Ectodermal cell (in vitro differentiated cells): ENCODE measurements at regions not wholly inside any gene's neighbourhood (a gene's known extent, or its start where the extent isn't known, plus 50 kb on each side); places are given as distances from the start of the nearest gene placed in this dataset.
"Not testable (repeated sequence)": the region's sequence is repeated elsewhere in the genome, so short reads cannot be mapped to it uniquely, and the experiment has no call there.

Source experiments
- H3K27ac ChIP-seq: 2 replicates; pipeline ENCODE4 v1.7.0; 2013; ENCODE audit warnings: mild to moderate bottlenecking, low read depth, low read length; ENCODE audit not compliant: insufficient read depth, poor library complexity, severe bottlenecking
- H3K27me3 ChIP-seq: 2 replicates; pipeline ENCODE4 v1.7.0; 2013; ENCODE audit warnings: mild to moderate bottlenecking, low read length; ENCODE audit not compliant: insufficient read depth, control insufficient read depth, poor library complexity, severe bottlenecking
- H3K36me3 ChIP-seq: one replicate; pipeline ENCODE4 v1.7.0; 2013; ENCODE audit warnings: low read length; ENCODE audit not compliant: control insufficient read depth, insufficient read depth
- H3K4me1 ChIP-seq: one replicate; pipeline ENCODE4 v1.7.0; 2013; ENCODE audit warnings: low read length; ENCODE audit not compliant: control insufficient read depth, insufficient read depth
- H3K4me3 ChIP-seq: 2 replicates; pipeline ENCODE4 v1.7.0; 2013; ENCODE audit warnings: low read depth, low read length, control low read depth; ENCODE audit not compliant: insufficient read depth
- H3K9me3 ChIP-seq: 2 replicates; pipeline ENCODE4 v1.7.0; 2013; ENCODE audit warnings: mild to moderate bottlenecking, low read length, moderate library complexity; ENCODE audit not compliant: control insufficient read depth
- WGBS, 2 experiments: methylation state at CpG; one replicate each; pipeline ENCODE4 v1.1.7; 2013; ENCODE audit warnings: missing lambda C conversion rate in 2 of 2; 5-methylcytosine and 5-hydroxymethylcytosine counted together

DNA sequence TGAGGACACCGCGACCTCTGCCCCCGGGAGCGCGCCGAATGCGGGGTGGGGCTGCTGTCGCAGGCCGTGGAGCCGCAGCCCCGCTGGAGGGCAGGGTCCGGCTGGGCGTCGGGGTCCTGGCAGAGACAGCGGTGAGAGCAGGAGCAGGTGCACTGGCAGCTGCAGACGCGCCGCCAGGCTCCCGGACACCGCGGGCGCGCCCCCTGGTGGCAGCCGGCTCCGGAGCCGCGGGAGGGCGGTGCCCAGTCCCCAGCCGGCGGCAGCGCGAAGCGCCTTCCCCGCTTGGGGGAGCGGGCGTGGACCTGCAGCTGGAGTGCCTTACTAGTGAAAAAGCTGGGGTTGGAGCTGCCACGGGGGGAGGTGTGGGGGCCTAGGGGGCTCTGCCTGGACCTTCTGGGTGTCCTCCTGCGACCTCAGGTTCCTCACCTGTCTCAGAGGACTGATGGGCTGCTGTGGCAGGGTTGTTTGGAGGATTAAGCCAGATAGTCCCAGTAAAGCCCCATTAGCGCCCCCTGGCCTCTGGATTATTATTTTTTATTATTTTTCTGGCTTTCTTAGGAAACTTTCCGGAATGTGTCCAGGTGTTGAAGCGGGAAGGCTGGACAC, 274.2 kb downstream of the CCDC74A start:
- H3K9me3 ChIP-seq, H3K27me3 ChIP-seq, H3K4me1 ChIP-seq, H3K36me3 ChIP-seq, H3K27ac ChIP-seq: not testable (repeated sequence)
- peak overlapping the region; percentile 46 for H3K4me3 ChIP-seq
- 2 to 3% methylated on average over 39 to 40 of the region's 41 CpGs for WGBS, 2 experiments

DNA sequence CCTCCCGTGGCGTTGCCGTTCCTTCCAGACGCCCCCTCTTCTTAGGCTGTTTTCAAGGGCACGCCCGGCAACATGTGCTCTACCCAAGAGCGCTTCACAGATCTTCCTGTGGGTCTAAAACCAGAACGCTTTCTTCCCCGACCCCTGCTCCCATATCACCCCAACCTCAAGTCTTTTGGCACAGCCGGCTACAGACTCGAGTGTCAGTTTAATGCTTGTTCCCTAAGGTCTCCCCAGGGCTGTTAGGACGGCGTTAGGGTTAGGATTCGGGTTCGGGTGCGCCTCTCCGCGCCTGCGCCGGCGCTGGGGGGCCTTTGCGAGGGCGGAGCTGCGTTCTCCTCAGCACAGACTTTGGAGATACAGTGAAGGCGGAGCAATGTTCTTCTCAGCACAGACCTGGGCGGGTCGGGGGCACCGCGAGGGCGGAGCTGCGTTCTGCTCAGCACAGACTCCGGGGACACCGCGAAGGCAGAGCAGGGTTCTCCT, 274.7 kb downstream of the CCDC74A start:
- not testable (repeated sequence) for H3K27me3 ChIP-seq, H3K4me1 ChIP-seq, H3K27ac ChIP-seq, H3K9me3 ChIP-seq, H3K36me3 ChIP-seq
- WGBS, 2 experiments, result 1 to 2% methylated on average over 30 to 34 of the region's 34 CpGs
- peak overlapping the region; percentile 46 for H3K4me3 ChIP-seq

DNA sequence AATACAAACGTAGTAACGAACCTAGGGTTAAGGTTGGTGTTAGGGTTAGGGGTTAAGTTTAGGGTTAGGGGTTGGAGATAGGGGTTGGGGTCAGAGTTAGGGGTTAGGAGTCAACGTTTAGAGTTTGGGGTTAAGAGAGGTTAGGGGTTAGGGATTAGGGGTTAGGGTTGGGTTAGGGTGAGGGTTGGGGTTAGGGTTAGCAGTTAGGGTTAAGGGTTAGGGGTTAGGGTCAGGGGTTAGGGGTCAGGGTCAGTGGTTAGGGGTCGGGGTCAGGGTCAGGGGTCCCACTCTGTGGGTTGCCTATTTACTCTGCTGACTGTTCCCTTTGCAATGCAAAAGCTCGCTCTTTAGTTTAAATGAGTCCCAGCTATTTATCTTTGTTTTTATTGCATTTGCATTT, 275.5 kb downstream of the CCDC74A start:
- not testable (repeated sequence) for H3K4me3 ChIP-seq, H3K27me3 ChIP-seq, H3K4me1 ChIP-seq, H3K9me3 ChIP-seq, H3K27ac ChIP-seq, H3K36me3 ChIP-seq
- WGBS, 2 experiments, result 89 to 91% methylated on average over 4 to 5 of the region's 5 CpGs

DNA sequence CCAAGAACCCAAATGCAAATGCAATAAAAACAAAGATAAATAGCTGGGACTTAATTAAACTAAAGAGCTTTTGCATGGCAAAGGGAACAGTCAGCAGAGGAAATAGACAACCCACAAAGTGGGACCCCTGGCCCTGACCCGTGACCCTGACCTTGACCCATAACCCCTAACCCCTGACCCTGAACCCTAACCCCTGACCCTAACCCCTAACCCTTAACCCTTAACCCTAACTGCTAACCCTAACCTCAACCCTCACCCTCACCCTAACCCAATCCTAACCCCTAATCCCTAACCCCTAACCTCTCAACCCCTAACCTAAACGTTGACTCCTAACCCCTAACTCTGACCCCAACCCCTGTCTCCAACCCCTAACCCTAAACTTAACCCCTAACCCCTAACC, 284.9 kb downstream of the CCDC74A start:
- not testable (repeated sequence) for H3K27ac ChIP-seq, H3K36me3 ChIP-seq, H3K4me3 ChIP-seq, H3K9me3 ChIP-seq, H3K4me1 ChIP-seq, H3K27me3 ChIP-seq
- 70 to 89% methylated on average over 2 of the region's 2 CpGs for WGBS, 2 experiments

DNA sequence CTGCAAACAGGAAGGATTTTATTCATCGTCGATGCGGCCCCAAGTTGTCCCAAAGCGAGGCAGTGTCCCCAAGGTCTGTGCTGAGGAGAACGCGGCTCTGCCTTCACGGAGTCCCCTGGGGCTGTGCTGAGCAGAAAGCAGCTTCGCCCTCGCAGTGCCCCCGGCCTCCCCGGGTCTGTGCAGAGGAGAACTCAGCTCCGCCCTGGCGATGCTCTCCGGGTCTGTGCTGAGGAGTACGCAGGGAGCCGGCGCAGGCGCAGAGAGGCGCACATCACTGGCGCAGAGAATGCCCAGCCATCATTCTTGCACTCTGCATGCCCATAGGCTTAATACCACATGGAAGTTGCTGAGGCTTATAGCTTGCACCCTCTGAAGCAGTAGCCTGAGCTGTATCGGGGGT, 285.7 kb downstream of the CCDC74A start:
- not testable (repeated sequence) for H3K27ac ChIP-seq, H3K4me3 ChIP-seq, H3K36me3 ChIP-seq, H3K9me3 ChIP-seq, H3K27me3 ChIP-seq, H3K4me1 ChIP-seq
- 96% methylated on average over 21 of the region's 21 CpGs for WGBS, 2 experiments

DNA sequence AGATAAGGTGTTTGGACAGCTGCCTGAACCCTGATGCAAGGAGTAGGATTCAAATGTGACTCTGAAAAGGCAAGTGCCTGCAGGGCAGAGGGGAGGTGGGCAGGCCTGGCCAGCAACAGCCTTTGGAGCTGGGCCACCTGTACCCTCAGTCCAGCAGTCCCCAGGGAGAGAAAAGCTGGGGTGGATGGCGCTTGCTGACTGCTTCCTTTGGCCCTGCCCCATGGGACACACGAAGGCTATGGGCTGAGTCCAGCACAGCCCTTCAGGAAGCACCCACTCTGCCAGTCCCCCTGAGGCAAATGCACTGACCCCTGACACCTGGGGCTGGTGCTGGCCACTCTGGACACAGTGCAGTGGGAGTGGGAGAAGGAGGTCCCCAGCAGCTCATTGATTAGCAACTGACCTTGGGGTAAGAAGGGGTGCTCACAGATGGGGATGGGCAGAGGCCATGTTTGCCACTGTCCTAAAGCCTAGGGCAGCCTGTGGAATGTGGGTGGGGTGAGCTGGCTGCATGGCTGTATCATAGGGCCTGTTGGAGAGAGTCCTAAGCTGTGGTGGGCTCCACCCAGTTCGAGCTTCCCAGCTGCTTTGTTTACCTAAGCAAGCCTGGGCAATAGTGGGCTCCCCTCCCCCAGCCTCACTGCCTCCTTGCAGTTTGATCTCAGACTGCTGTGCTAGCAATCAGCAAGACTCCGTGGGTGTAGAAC, 290.7 kb downstream of the CCDC74A start:
- H3K36me3 ChIP-seq, H3K27ac ChIP-seq: not testable (repeated sequence)
- WGBS, 2 experiments, result 82 to 89% methylated on average over 4 of the region's 4 CpGs

DNA sequence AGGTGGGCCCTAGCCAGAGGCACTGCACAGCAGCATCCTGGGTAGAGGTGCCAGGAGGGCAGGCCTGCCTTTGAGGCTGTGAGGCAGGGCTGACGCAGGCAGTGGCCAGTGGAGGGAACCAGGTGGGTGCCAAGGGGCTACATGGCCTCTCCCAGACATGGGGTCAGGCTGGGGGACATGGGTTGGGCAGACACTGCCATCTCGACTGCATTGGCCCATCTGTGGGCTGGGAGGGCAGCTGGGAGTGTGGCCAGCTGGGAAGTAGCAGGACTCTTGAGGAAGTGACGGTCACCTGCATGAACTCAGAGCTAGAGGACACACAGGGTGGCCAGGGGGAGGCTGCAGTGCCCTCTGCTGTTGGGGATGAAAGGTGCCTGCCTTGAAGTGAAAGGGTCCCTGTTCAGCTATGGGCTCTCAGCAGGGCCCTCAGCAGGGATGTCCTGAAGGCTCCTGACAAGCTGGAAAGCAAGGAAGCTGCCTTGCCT, 294.6 kb downstream of the CCDC74A start:
- not testable (repeated sequence) for H3K4me1 ChIP-seq, H3K36me3 ChIP-seq, H3K27me3 ChIP-seq, H3K4me3 ChIP-seq, H3K27ac ChIP-seq, H3K9me3 ChIP-seq
- 82 to 92% methylated on average over 3 of the region's 3 CpGs for WGBS, 2 experiments

More for the DNA sequence above, 290.7 kb downstream of the CCDC74A start:
- not testable (repeated sequence) for H3K27me3 ChIP-seq, H3K4me3 ChIP-seq, H3K9me3 ChIP-seq, H3K4me1 ChIP-seq

DNA sequence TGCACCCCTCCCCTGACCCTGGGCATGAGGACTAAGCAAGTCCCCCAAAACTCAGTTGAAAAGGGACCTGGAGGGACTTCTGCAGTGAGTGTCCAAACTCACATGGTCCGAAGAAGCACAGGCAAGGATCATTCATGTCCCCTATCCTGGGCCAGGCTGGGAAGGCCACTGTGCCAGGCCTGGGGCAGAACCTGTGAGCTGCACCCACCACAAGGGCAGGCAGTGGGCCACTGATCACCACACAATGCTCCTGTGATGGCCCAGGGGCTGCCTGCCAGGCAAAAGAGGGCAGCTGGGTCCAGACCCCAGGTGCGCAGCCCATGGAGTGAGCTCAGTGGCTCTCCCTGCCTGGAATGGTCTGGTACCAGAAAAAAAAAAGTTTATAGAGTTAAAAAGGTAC, 295.4 kb downstream of the CCDC74A start:
- not testable (repeated sequence) for H3K4me3 ChIP-seq, H3K27me3 ChIP-seq, H3K4me1 ChIP-seq, H3K27ac ChIP-seq, H3K9me3 ChIP-seq, H3K36me3 ChIP-seq
- 57 to 97% methylated on average over 1 to 2 of the region's 2 CpGs for WGBS, 2 experiments

DNA sequence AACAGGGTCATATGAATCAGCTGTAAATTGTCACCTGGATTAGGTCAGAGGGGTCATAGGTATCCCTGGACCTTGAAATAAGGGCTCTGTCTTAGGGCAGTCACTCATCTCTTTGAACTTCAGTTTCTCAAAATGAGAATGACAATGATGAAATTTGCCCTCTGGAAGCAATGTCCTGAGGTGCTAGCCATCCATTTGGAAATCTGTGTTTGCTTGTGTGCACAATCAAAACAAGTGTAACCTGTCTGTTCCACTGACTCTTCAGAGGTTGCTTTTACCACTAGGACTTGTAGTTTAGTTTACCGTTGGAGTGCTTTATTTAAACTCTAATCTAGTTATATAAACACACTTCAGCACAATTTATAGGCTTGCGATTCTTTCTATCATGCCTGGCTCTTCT, 297.3 kb downstream of the CCDC74A start:
- H3K27ac ChIP-seq, H3K27me3 ChIP-seq, H3K9me3 ChIP-seq, H3K4me1 ChIP-seq, H3K36me3 ChIP-seq, H3K4me3 ChIP-seq: not testable (repeated sequence)
- WGBS, 2 experiments, result 87 to 94% methylated on average over 2 of the region's 2 CpGs

DNA sequence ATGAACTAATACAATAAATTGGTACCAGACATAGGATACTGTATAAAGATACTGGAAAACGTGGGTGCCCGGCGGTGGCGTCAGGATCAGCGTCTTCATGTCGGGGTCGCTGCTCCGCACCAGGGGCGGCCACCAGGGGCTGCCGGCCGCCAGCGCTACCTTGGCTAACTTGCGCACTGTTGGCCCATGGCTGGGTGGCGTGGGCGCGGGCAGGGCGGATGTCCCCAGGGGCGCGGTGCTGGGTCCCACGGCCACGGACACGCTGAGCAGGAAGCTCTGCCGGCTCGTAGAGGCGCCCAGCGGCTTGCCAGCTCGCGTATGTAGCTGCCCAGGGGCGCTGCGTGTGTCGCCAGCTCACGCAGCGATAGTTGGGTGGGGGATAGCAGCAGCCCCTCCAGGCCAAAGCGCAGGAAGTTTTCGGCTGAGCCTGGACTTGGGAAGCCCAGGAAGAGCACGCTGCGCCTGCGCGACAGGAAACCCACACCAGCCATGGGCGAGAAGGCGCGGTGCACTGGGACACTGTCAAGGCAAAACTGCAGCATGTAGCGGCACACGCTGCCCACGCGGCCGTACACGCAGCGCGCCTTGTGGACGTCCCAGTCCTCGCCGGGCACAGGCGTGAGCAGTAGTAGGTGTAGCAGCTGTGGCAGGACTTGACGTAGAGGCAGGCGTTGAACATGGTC, 299.9 kb downstream of the CCDC74A start:
- Histone ChIP-seq H3K4me1 (no peaks in the 10 kb centered on the region), H3K36me3 (no peaks in the 10 kb centered on the region), H3K4me3 (no peak overlapping the region), H3K9me3 (no peaks in the 10 kb centered on the region), H3K27me3 (peaks cover 4% of the 10 kb centered on the region), H3K27ac (no peak overlapping the region)
- 96% methylated on average over 56 of the region's 56 CpGs for WGBS, 2 experiments
